IMR-90 (cell line): ENCODE measurements at regions not wholly inside any gene's neighbourhood (a gene's known extent, or its start where the extent isn't known, plus 50 kb on each side); places are given as distances from the start of the nearest gene placed in this dataset.

Experiments used
- ATAC-seq: fragments of 200-7000 bp; cut with Tn5 transposase; 2 replicates; pipeline ENCODE4 v1.9.1; 2020; ENCODE audit warnings: low read depth, mild to moderate bottlenecking, moderate library complexity
- BruUV-seq: library from RNA; stranded (reverse); fragments of 400-500 nt; replicated peaks from 2 replicates; lab custom pipeline; 2021; lab: Mats Ljungman, UMichigan
- CTCF ChIA-PET: fragments of 300-600 bp; formaldehyde crosslinking; extraction: SDS; loops from one replicate; lab custom pipeline; 2021; ENCODE audit warnings: antibody characterized with exemption; lab: Yijun Ruan, JAX
- POLR2A ChIA-PET: fragments of 300-600 bp; sonication (Branson Sonifier 250); formaldehyde crosslinking; loops from one replicate; lab custom pipeline; 2022; ENCODE audit warnings: antibody characterized with exemption; ENCODE audit not compliant: unreplicated experiment; lab: Charles Lee
- DNase-seq: peaks from one replicate; pipeline ENCODE4 v3.0.0; 2013
- H2AFZ ChIP-seq: replicated peaks from 2 replicates; pipeline ENCODE3; 2013; ENCODE audit warnings: low read length, mild to moderate bottlenecking; ENCODE audit not compliant: poor library complexity
- H2AK5ac ChIP-seq: 2 replicates; pipeline ENCODE4 v1.6.1; 2013; ENCODE audit warnings: low read depth, low read length, inconsistent platforms
- H2AK9ac ChIP-seq: replicated peaks from 2 replicates; pipeline ENCODE3; 2013; ENCODE audit warnings: mild to moderate bottlenecking, low read depth, low read length, moderate library complexity; ENCODE audit not compliant: poor library complexity
- H2BK120ac ChIP-seq: 2 replicates; pipeline ENCODE4 v1.6.1; 2013; ENCODE audit warnings: low read depth, low read length, inconsistent platforms
- H2BK15ac ChIP-seq: 3 replicates; pipeline ENCODE4 v1.6.1; 2013; ENCODE audit warnings: low read depth, low read length, inconsistent platforms
- H2BK20ac ChIP-seq: 2 replicates; pipeline ENCODE4 v1.6.1; 2013; ENCODE audit warnings: low read depth, mild to moderate bottlenecking, inconsistent platforms, low read length, moderate library complexity
- H2BK5ac ChIP-seq: 2 replicates; pipeline ENCODE4 v1.6.1; 2013; ENCODE audit warnings: mild to moderate bottlenecking, low read depth, low read length, inconsistent platforms; ENCODE audit not compliant: poor library complexity, severe bottlenecking
- H3K14ac ChIP-seq: replicated peaks from 2 replicates; pipeline ENCODE4 v1.6.1; 2013; ENCODE audit warnings: low read depth, low read length, inconsistent platforms
- H3K18ac ChIP-seq: 2 replicates; pipeline ENCODE4 v1.6.1; 2013; ENCODE audit warnings: low read depth, low read length, control low read depth
- H3K23ac ChIP-seq: 2 replicates; pipeline ENCODE4 v1.6.1; 2013; ENCODE audit warnings: low read depth, low read length, inconsistent platforms
- H3K27ac ChIP-seq: 2 replicates; pipeline ENCODE4 v1.5.1; 2013; ENCODE audit warnings: mild to moderate bottlenecking, control low read depth, low read length; ENCODE audit not compliant: insufficient read depth
- H3K27me3 ChIP-seq: 2 replicates; pipeline ENCODE4 v1.6.1; 2013; ENCODE audit warnings: low read length; ENCODE audit not compliant: control insufficient read depth, insufficient read depth
- H3K36me3 ChIP-seq: 2 replicates; pipeline ENCODE4 v1.6.1; 2013; ENCODE audit warnings: low read length, mixed read lengths; ENCODE audit not compliant: control insufficient read depth, insufficient read depth
- H3K4ac ChIP-seq: 2 replicates; pipeline ENCODE4 v1.6.1; 2013; ENCODE audit warnings: low read depth, low read length, inconsistent platforms
- H3K4me1 ChIP-seq: 2 replicates; pipeline ENCODE4 v1.6.1; 2013; ENCODE audit warnings: low read length, mixed read lengths; ENCODE audit not compliant: control insufficient read depth, insufficient read depth
- H3K4me2 ChIP-seq: 2 replicates; pipeline ENCODE4 v1.6.1; 2013; ENCODE audit warnings: low read depth, mild to moderate bottlenecking, control low read depth, low read length, moderate library complexity
- H3K4me3 ChIP-seq: 2 replicates; pipeline ENCODE4 v1.5.1; 2013; ENCODE audit warnings: low read depth, mild to moderate bottlenecking, control low read depth, low read length, moderate library complexity; ENCODE audit not compliant: insufficient read depth
- H3K56ac ChIP-seq: 2 replicates; pipeline ENCODE4 v1.6.1; 2013; ENCODE audit warnings: low read length, inconsistent platforms; ENCODE audit not compliant: insufficient read depth; ENCODE audit errors: extremely low read depth
- H3K79me1 ChIP-seq, 2 experiments: 2 replicates each; pipeline ENCODE4 v1.6.1; 2013; ENCODE audit warnings: low read length in 2 of 2, inconsistent platforms in 1 of 2, low read depth in 1 of 2
- H3K9ac ChIP-seq: 2 replicates; pipeline ENCODE4 v1.6.1; 2013; ENCODE audit warnings: low read depth, low read length, control low read depth
- H3K9me1 ChIP-seq: 2 replicates; pipeline ENCODE4 v1.6.1; 2013; ENCODE audit warnings: low read length, inconsistent platforms; ENCODE audit not compliant: insufficient read depth
- H3K9me3 ChIP-seq: 2 replicates; pipeline ENCODE4 v1.6.1; 2013; ENCODE audit warnings: low read length; ENCODE audit not compliant: control insufficient read depth, insufficient read depth
- H4K20me1 ChIP-seq: 2 replicates; pipeline ENCODE4 v1.6.1; 2013; ENCODE audit warnings: low read length, inconsistent platforms; ENCODE audit not compliant: insufficient read depth
- H4K5ac ChIP-seq: 2 replicates; pipeline ENCODE4 v1.6.1; 2013; ENCODE audit warnings: mild to moderate bottlenecking, low read depth, low read length, control low read depth
- H4K8ac ChIP-seq, 2 experiments: 2 replicates each; pipeline ENCODE4 v1.6.1; 2013; ENCODE audit warnings: low read depth in 2 of 2, low read length in 2 of 2, control low read depth in 1 of 2, inconsistent platforms in 1 of 2
- H4K91ac ChIP-seq: 2 replicates; pipeline ENCODE4 v1.6.1; 2013; ENCODE audit warnings: low read depth, low read length, inconsistent platforms; ENCODE audit not compliant: insufficient read depth
- CEBPB ChIP-seq: IDR thresholded peaks from 2 replicates; pipeline ENCODE4 v1.6.1; 2012; ENCODE audit warnings: low read depth, low read length, improper control_type of control experiment
- FOS ChIP-seq: fragments of 150-350 bp; IDR thresholded peaks from 2 replicates; pipeline ENCODE4 v1.6.1; 2016; ENCODE audit warnings: low read depth, low read length
- MAFK ChIP-seq: IDR thresholded peaks from 2 replicates; pipeline ENCODE4 v1.6.1; 2012; ENCODE audit warnings: low read depth, low read length, improper control_type of control experiment
- MXI1 ChIP-seq: IDR thresholded peaks from 2 replicates; pipeline ENCODE4 v1.6.1; 2012; ENCODE audit warnings: low read depth, mild to moderate bottlenecking, low read length, moderate library complexity, borderline replicate concordance
- NFE2L2 ChIP-seq: fragments of 150-350 bp; IDR thresholded peaks from 2 replicates; pipeline ENCODE4 v1.6.1; 2016; ENCODE audit warnings: low read depth, mild to moderate bottlenecking, low read length
- RAD21 ChIP-seq: IDR thresholded peaks from 2 replicates; pipeline ENCODE4 v1.6.1; 2012; ENCODE audit warnings: low read length, improper control_type of control experiment
- RCOR1 ChIP-seq: IDR thresholded peaks from 2 replicates; pipeline ENCODE4 v1.6.1; 2012; ENCODE audit warnings: mild to moderate bottlenecking, low read length, improper control_type of control experiment; ENCODE audit not compliant: insufficient replicate concordance
- RFX5 ChIP-seq: IDR thresholded peaks from 2 replicates; pipeline ENCODE4 v1.8.0; 2012; ENCODE audit warnings: low read depth, mild to moderate bottlenecking, low read length, moderate library complexity
- SMC3 ChIP-seq: fragments of 150-350 bp; IDR thresholded peaks from 2 replicates; pipeline ENCODE4 v1.6.1; 2016; ENCODE audit warnings: low read depth, mild to moderate bottlenecking, antibody characterized with exemption, low read length, moderate library complexity
- WGBS, 2 experiments: methylation state at CpG; one replicate each; pipeline versions ENCODE4 v1.1.5 to v1.1.7; 2013; ENCODE audit warnings: missing lambda C conversion rate in 2 of 2; ENCODE audit not compliant: insufficient read length in 1 of 2; ENCODE audit errors: extremely low coverage in 2 of 2; 5-methylcytosine and 5-hydroxymethylcytosine counted together
- dilution Hi-C: fragments of 300-500 bp; cut with HindIII; formaldehyde crosslinking; loops from one replicate; pipeline ENCODE4 v1.14.3; 2018; ENCODE audit warnings: low sequenced_read_pairs; ENCODE audit not compliant: unreplicated experiment
- in situ Hi-C: fragments of 300-500 bp; cut with MboI; formaldehyde crosslinking; loops from 3 replicates; pipeline ENCODE4 v1.14.3; 2019; ENCODE audit warnings: low sequenced_read_pairs, inconsistent platforms, mixed read lengths
- intact Hi-C: fragments of 100-400 bp; cut with micrococcal nuclease; formaldehyde crosslinking; loops from 2 replicates; pipeline ENCODE4 v1.10.0; 2022
- TF ChIP-seq, protein P1 (sequence below): fragments of 150-350 bp; IDR thresholded peaks from 2 replicates; pipeline ENCODE4 v1.6.1; 2017; ENCODE audit warnings: mild to moderate bottlenecking, antibody characterized with exemption, low read length, low read depth
- TF ChIP-seq, protein P2 (sequence below): conservative IDR thresholded peaks from 2 replicates; pipeline ENCODE4 v1.5.1; 2012; ENCODE audit warnings: mild to moderate bottlenecking, low read depth, low read length, improper control_type of control experiment

GRCh38 chr1:69196071-69196470, 371.7 kb upstream of the LRRC7 start:
- no peak overlapping the region for H3K56ac ChIP-seq
- H4K91ac ChIP-seq = no peak overlapping the region
- no peaks in the 10 kb centered on the region for H3K36me3 ChIP-seq
- no peaks in the 10 kb centered on the region for H4K20me1 ChIP-seq
- no peak overlapping the region for H3K4me3 ChIP-seq
- H2BK5ac ChIP-seq = no peak overlapping the region
- no peak overlapping the region for H2BK20ac ChIP-seq
- no peak overlapping the region for H2BK120ac ChIP-seq
- no CpG with 5 or more reads among the region's 3 CpGs for WGBS, 2 experiments
- H2AK9ac ChIP-seq = no peak overlapping the region
- POLR2A ChIA-PET = no interaction called here
- no peak overlapping the region for H2AK5ac ChIP-seq
- DNase-seq = no peak
- BruUV-seq = no TSS peak
- no peak overlapping the region for H2AFZ ChIP-seq
- H3K27me3 ChIP-seq = no peaks in the 10 kb centered on the region
- H3K23ac ChIP-seq = no peak overlapping the region
- in situ Hi-C loops (no loop called here), intact Hi-C loops (no loop called here), dilution Hi-C loops (no loop called here)
- no peak overlapping the region for H3K18ac ChIP-seq
- H4K8ac ChIP-seq = no peak overlapping the region
- no peak overlapping the region for H3K4ac ChIP-seq
- H4K5ac ChIP-seq = no peak overlapping the region
- H3K79me1 ChIP-seq = no peaks in the 10 kb centered on the region
- H3K9me1 ChIP-seq = no peaks in the 10 kb centered on the region
- H3K9me3 ChIP-seq = no peaks in the 10 kb centered on the region
- no peaks in the 10 kb centered on the region for H3K4me1 ChIP-seq
- CTCF ChIA-PET = no interaction called here
- H3K27ac ChIP-seq = no peak overlapping the region
- no peak overlapping the region for H3K4me2 ChIP-seq
- TF ChIP-seq RCOR1 (no peak), NFE2L2 (no peak), RAD21 (no peak), MAFK (no peak), MXI1 (no peak), FOS (no peak), RFX5 (no peak), SMC3 (no peak), CEBPB (no peak)
- TF ChIP-seq, protein P1, sequence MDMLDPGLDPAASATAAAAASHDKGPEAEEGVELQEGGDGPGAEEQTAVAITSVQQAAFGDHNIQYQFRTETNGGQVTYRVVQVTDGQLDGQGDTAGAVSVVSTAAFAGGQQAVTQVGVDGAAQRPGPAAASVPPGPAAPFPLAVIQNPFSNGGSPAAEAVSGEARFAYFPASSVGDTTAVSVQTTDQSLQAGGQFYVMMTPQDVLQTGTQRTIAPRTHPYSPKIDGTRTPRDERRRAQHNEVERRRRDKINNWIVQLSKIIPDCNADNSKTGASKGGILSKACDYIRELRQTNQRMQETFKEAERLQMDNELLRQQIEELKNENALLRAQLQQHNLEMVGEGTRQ = no peak
- TF ChIP-seq, protein P2, sequence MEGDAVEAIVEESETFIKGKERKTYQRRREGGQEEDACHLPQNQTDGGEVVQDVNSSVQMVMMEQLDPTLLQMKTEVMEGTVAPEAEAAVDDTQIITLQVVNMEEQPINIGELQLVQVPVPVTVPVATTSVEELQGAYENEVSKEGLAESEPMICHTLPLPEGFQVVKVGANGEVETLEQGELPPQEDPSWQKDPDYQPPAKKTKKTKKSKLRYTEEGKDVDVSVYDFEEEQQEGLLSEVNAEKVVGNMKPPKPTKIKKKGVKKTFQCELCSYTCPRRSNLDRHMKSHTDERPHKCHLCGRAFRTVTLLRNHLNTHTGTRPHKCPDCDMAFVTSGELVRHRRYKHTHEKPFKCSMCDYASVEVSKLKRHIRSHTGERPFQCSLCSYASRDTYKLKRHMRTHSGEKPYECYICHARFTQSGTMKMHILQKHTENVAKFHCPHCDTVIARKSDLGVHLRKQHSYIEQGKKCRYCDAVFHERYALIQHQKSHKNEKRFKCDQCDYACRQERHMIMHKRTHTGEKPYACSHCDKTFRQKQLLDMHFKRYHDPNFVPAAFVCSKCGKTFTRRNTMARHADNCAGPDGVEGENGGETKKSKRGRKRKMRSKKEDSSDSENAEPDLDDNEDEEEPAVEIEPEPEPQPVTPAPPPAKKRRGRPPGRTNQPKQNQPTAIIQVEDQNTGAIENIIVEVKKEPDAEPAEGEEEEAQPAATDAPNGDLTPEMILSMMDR = no peak
- H2BK15ac ChIP-seq = no peak overlapping the region
- H3K9ac ChIP-seq = no peak overlapping the region
- ATAC-seq = no peak
- H3K14ac ChIP-seq = no peak overlapping the region
